Thoracic aorta (tissue), 2 donors: ENCODE measurements at regions not wholly inside any gene's neighbourhood (a gene's known extent, or its start where the extent isn't known, plus 50 kb on each side); places are given as distances from the start of the nearest gene placed in this dataset.
A peak's percentile ranks its signal among the peaks of the same experiment; 100 is the strongest.

Experiments used
- ATAC-seq: fragments of 150-250 bp; one replicate; pipeline ENCODE4 v1.8.0; 2017; ENCODE audit warnings: low read depth; ENCODE audit not compliant: insufficient number of reproducible peaks, low FRiP score
- DNase-seq: peaks from one replicate; pipeline ENCODE4 v3.0.0-alpha.2; 2020; ENCODE audit warnings: low spot score
- H3K27ac ChIP-seq, 2 donors: fragments of 200-600 bp; sonication (generic); 1 replicate in 1 of 2; 2 replicates in 1 of 2; pipeline ENCODE4 v1.5.1; 2016; ENCODE audit warnings: mild to moderate bottlenecking in 2 of 2, moderate library complexity in 2 of 2
- H3K27me3 ChIP-seq: fragments of 200-600 bp; sonication (generic); replicated peaks from 2 replicates; pipeline ENCODE4 v1.6.0; 2016; ENCODE audit warnings: mild to moderate bottlenecking; ENCODE audit not compliant: insufficient read depth
- H3K36me3 ChIP-seq: fragments of 200-600 bp; sonication (generic); one replicate; pipeline ENCODE4 v1.5.1; 2016
- H3K4me1 ChIP-seq, 2 donors: fragments of 200-600 bp; sonication (generic); 1 replicate in 1 of 2; 2 replicates in 1 of 2; pipeline versions ENCODE4 v1.5.1 to v1.6.0; 2016; ENCODE audit warnings: low read depth in 2 of 2, mild to moderate bottlenecking in 1 of 2; ENCODE audit not compliant: control insufficient read depth in 1 of 2
- H3K4me3 ChIP-seq: fragments of 200-600 bp; sonication (generic); 2 replicates; pipeline ENCODE4 v1.5.1; 2016; ENCODE audit warnings: mild to moderate bottlenecking
- H3K9me3 ChIP-seq: fragments of 200-600 bp; sonication (generic); 2 replicates; pipeline ENCODE4 v1.5.1; 2016
- CTCF ChIP-seq: fragments of 200-600 bp; sonication (generic); IDR thresholded peaks from one replicate; pipeline ENCODE4 v1.5.1; 2019; ENCODE audit warnings: antibody characterized with exemption

GRCh38 chr3:25035526-25035925 is 392.5 kb upstream of the RARB start:
- TF ChIP-seq CTCF = no peak
- ATAC-seq (no peak), DNase-seq (no peak)
- Histone ChIP-seq H3K27me3 (no peaks in the 10 kb centered on the region), H3K9me3 (no peaks in the 10 kb centered on the region), H3K4me3 (no peak overlapping the region), H3K4me1 (peaks cover 30 to 43% of the 10 kb centered on the region in 2 donors), H3K27ac (peak overlapping the region in 1 of 2 donors; percentile 36), H3K36me3 (no peaks in the 10 kb centered on the region)

GRCh38 chr3:25036633-25037032 is 391.4 kb upstream of the RARB start:
- Histone ChIP-seq H3K4me3 (peak overlapping the region; percentile 13), H3K36me3 (no peaks in the 10 kb centered on the region), H3K27me3 (no peaks in the 10 kb centered on the region), H3K27ac (peak overlapping the region; percentile 36 to 63), H3K9me3 (no peaks in the 10 kb centered on the region), H3K4me1 (peaks cover 30 to 43% of the 10 kb centered on the region in 2 donors)
- TF ChIP-seq CTCF = no peak
- DNase-seq = no peak
- no peak for ATAC-seq

- ATAC-seq = no peak
- Histone ChIP-seq H3K9me3 (no peaks in the 10 kb centered on the region), H3K36me3 (no peaks in the 10 kb centered on the region), H3K4me3 (peak overlapping the region; percentile 13), H3K4me1 (peaks cover 30 to 46% of the 10 kb centered on the region in 2 donors), H3K27me3 (no peaks in the 10 kb centered on the region), H3K27ac (peak overlapping the region; percentile 60 to 63)
- no peak for DNase-seq
- TF ChIP-seq CTCF = no peak
Measured at GRCh38 chr3:25037049-25037547, 391.0 kb upstream of the RARB start.

- ATAC-seq (no peak), DNase-seq (no peak)
- peak overlapping the region; percentile 60 to 63 for H3K27ac ChIP-seq
- peaks cover 34 to 57% of the 10 kb centered on the region in 2 donors for H3K4me1 ChIP-seq
- TF ChIP-seq CTCF = no peak
- no peaks in the 10 kb centered on the region for H3K9me3 ChIP-seq
- no peaks in the 10 kb centered on the region for H3K36me3 ChIP-seq
- no peaks in the 10 kb centered on the region for H3K27me3 ChIP-seq
- no peak overlapping the region for H3K4me3 ChIP-seq
Measured at GRCh38 chr3:25038271-25038670, 389.8 kb upstream of the RARB start.

GRCh38 chr3:25038922-25039321 is 389.1 kb upstream of the RARB start:
- DNase-seq (no peak), ATAC-seq (no peak)
- Histone ChIP-seq H3K36me3 (no peaks in the 10 kb centered on the region), H3K4me1 (peaks cover 40 to 62% of the 10 kb centered on the region in 2 donors), H3K27ac (peak overlapping the region; percentile 60 to 63), H3K9me3 (no peaks in the 10 kb centered on the region), H3K27me3 (no peaks in the 10 kb centered on the region), H3K4me3 (no peak overlapping the region)
- no peak for TF ChIP-seq CTCF
